SK-N-SH (cell line): ENCODE measurements at regions not wholly inside any gene's neighbourhood (a gene's known extent, or its start where the extent isn't known, plus 50 kb on each side); places are given as distances from the start of the nearest gene placed in this dataset.

Experiments used
- CTCF ChIA-PET: fragments of 300-600, 350-600 bp; formaldehyde crosslinking; extraction: SDS; loops from one replicate; lab custom pipeline; 2021; lab: Yijun Ruan, JAX
- POLR2A ChIA-PET: fragments of 350-600 bp; sonication (Branson Sonifier 250); formaldehyde crosslinking; extraction: SDS; loops from one replicate; lab custom pipeline; 2020; ENCODE audit warnings: antibody characterized with exemption, inconsistent platforms; lab: Yijun Ruan, JAX
- DNase-seq: peaks from one replicate; pipeline ENCODE4 v3.0.0; 2012
- H2AFZ ChIP-seq: fragments of 200-600 bp; sonication (generic); 2 replicates; pipeline ENCODE4 v1.8.1; 2016; ENCODE audit warnings: antibody characterized with exemption, mild to moderate bottlenecking, low read depth
- H3F3A ChIP-seq: fragments of 200-600 bp; sonication (generic); replicated peaks from 2 replicates; pipeline ENCODE3; 2016; ENCODE audit warnings: antibody characterized with exemption, mild to moderate bottlenecking; ENCODE audit not compliant: insufficient read depth
- H3K27ac ChIP-seq, 2 experiments: fragments of 200-500 bp in 1 of 2; fragments of 200-600 bp in 1 of 2; sonication (Bioruptor generic) in 1 of 2; sonication (generic), shearing (Covaris generic) in 1 of 2; 2 replicates each; pipeline versions ENCODE4 v1.5.1 to v1.6.1; 2014 to 2016; ENCODE audit warnings: low read depth in 2 of 2, inconsistent platforms in 1 of 2, low read length in 1 of 2, mild to moderate bottlenecking in 1 of 2, mixed read lengths in 1 of 2
- H3K27me3 ChIP-seq: fragments of 200-600 bp; sonication (generic), shearing (Covaris generic); 2 replicates; pipeline ENCODE4 v1.6.1; 2016; ENCODE audit warnings: mixed run types; ENCODE audit not compliant: insufficient read depth
- H3K36me3 ChIP-seq, 2 experiments: fragments of 200-500 bp in 1 of 2; fragments of 200-600 bp in 1 of 2; sonication (Bioruptor generic) in 1 of 2; sonication (generic) in 1 of 2; replicated peaks in 1 of 2; 2 replicates each; pipeline versions ENCODE3 to v1.5.1; 2014 to 2016; ENCODE audit warnings: low read length in 1 of 2, mild to moderate bottlenecking in 1 of 2; ENCODE audit not compliant: insufficient read depth in 2 of 2, control insufficient read depth in 1 of 2
- H3K4me1 ChIP-seq, 2 experiments: fragments of 200-500 bp in 1 of 2; fragments of 200-600 bp in 1 of 2; sonication (Bioruptor generic) in 1 of 2; sonication (generic), shearing (Covaris generic) in 1 of 2; 2 replicates each; pipeline versions ENCODE4 v1.5.1 to v1.6.1; 2014 to 2016; ENCODE audit warnings: low read depth in 1 of 2, low read length in 1 of 2, mixed run types in 1 of 2; ENCODE audit not compliant: insufficient read depth in 2 of 2, control insufficient read depth in 1 of 2
- H3K4me2 ChIP-seq: fragments of 200-600 bp; sonication (generic), shearing (Covaris generic); 2 replicates; pipeline ENCODE4 v1.6.1; 2017; ENCODE audit warnings: mixed run types
- H3K4me3 ChIP-seq, 2 experiments: fragments of 200-500 bp in 1 of 2; fragments of 200-600 bp in 1 of 2; sonication (Bioruptor generic) in 1 of 2; sonication (generic), shearing (Covaris generic) in 1 of 2; 2 replicates each; pipeline versions ENCODE4 v1.5.1 to v1.8.1; 2014 to 2016; ENCODE audit warnings: low read depth in 2 of 2, inconsistent platforms in 1 of 2, low read length in 1 of 2, mild to moderate bottlenecking in 1 of 2, mixed read lengths in 1 of 2, moderate library complexity in 1 of 2
- H3K79me2 ChIP-seq: fragments of 200-600 bp; sonication (generic); 2 replicates; pipeline ENCODE4 v1.8.1; 2017; ENCODE audit warnings: mild to moderate bottlenecking; ENCODE audit not compliant: insufficient read depth
- H3K9ac ChIP-seq: fragments of 200-600 bp; sonication (generic); 2 replicates; pipeline ENCODE4 v1.6.1; 2017; ENCODE audit warnings: mixed run types
- H3K9me2 ChIP-seq: fragments of 200-600 bp; sonication (generic); 2 replicates; pipeline ENCODE4 v1.6.1; 2017; ENCODE audit warnings: mixed run types
- H3K9me3 ChIP-seq: fragments of 200-600 bp; sonication (generic); 2 replicates; pipeline ENCODE4 v1.6.1; 2017; ENCODE audit warnings: mixed run types, mild to moderate bottlenecking, moderate library complexity
- H4K20me1 ChIP-seq: fragments of 200-600 bp; sonication (generic); 2 replicates; pipeline ENCODE4 v1.6.1; 2017; ENCODE audit warnings: mild to moderate bottlenecking, mixed run types; ENCODE audit not compliant: insufficient read depth
- FOXJ3 ChIP-seq: sonication (generic); formaldehyde crosslinking; IDR thresholded peaks from 2 replicates; pipeline ENCODE4 v1.5.1; 2020; ENCODE audit warnings: mild to moderate bottlenecking, missing genetic modification reagents
- FOXM1 ChIP-seq: IDR thresholded peaks from 2 replicates; pipeline ENCODE4 v1.4.0; 2012; ENCODE audit warnings: low read depth, mild to moderate bottlenecking
- GABPA ChIP-seq: IDR thresholded peaks from 2 replicates; pipeline ENCODE4 v1.4.0; 2012; ENCODE audit warnings: low read depth, mild to moderate bottlenecking
- GATA2 ChIP-seq: sonication (generic); formaldehyde crosslinking; IDR thresholded peaks from 2 replicates; pipeline ENCODE4 v1.5.0; 2020; ENCODE audit warnings: mild to moderate bottlenecking, missing genetic modification reagents
- IRF3 ChIP-seq: fragments of 150-350 bp; IDR thresholded peaks from 2 replicates; pipeline ENCODE4 v1.6.1; 2016; ENCODE audit warnings: mild to moderate bottlenecking, low read depth, low read length
- JUND ChIP-seq: IDR thresholded peaks from 2 replicates; pipeline ENCODE4 v1.4.0; 2012
- MAX ChIP-seq: IDR thresholded peaks from 2 replicates; pipeline ENCODE4 v1.4.0; 2012; ENCODE audit warnings: low read depth
- MXI1 ChIP-seq: IDR thresholded peaks from 2 replicates; pipeline ENCODE4 v1.6.1; 2012; ENCODE audit warnings: mild to moderate bottlenecking, low read depth, low read length, improper control_type of control experiment
- NFIC ChIP-seq: IDR thresholded peaks from 2 replicates; pipeline ENCODE4 v1.4.0; 2012; ENCODE audit warnings: borderline replicate concordance
- PBX3 ChIP-seq: IDR thresholded peaks from 2 replicates; pipeline ENCODE4; 2012
- POLR2AphosphoS5 ChIP-seq: IDR thresholded peaks from 2 replicates; pipeline ENCODE4 v1.6.1; 2012; ENCODE audit warnings: low read depth, low read length
- RAD21 ChIP-seq: IDR thresholded peaks from 2 replicates; pipeline ENCODE4 v1.6.1; 2012; ENCODE audit warnings: mild to moderate bottlenecking, low read length
- RCOR1 ChIP-seq: fragments of 150-350 bp; IDR thresholded peaks from 2 replicates; pipeline ENCODE4 v1.6.1; 2017; ENCODE audit warnings: antibody characterized with exemption, low read length
- REST ChIP-seq: IDR thresholded peaks from 2 replicates; pipeline ENCODE4 v1.6.1; 2012; ENCODE audit warnings: mild to moderate bottlenecking, low read depth, low read length, moderate library complexity
- RFX5 ChIP-seq: IDR thresholded peaks from 2 replicates; pipeline ENCODE4 v1.6.1; 2012; ENCODE audit warnings: mild to moderate bottlenecking, improper control_type of control experiment, low read length
- SIN3A ChIP-seq: IDR thresholded peaks from 2 replicates; pipeline ENCODE4 v1.6.1; 2012; ENCODE audit warnings: low read depth, mild to moderate bottlenecking, low read length, moderate library complexity, borderline replicate concordance
- SMC3 ChIP-seq: IDR thresholded peaks from 2 replicates; pipeline ENCODE4 v1.6.1; 2012; ENCODE audit warnings: low read depth, low read length, improper control_type of control experiment
- TAF1 ChIP-seq: IDR thresholded peaks from 2 replicates; pipeline ENCODE4 v1.6.1; 2012; ENCODE audit warnings: low read depth, mild to moderate bottlenecking, low read length, moderate library complexity, borderline replicate concordance
- TEAD4 ChIP-seq: IDR thresholded peaks from 2 replicates; pipeline ENCODE4 v1.4.0; 2012; ENCODE audit warnings: mild to moderate bottlenecking, borderline replicate concordance; ENCODE audit not compliant: insufficient read depth
- YY1 ChIP-seq: IDR thresholded peaks from 2 replicates; pipeline ENCODE4 v1.4.0; 2012; ENCODE audit warnings: low read depth, mild to moderate bottlenecking
- WGBS: methylation state at CpG from one replicate; pipeline ENCODE4 v1.1.6; 2017; ENCODE audit warnings: low lambda C conversion rate; 5-methylcytosine and 5-hydroxymethylcytosine counted together

- ChIA-PET POLR2A (no interaction called here), CTCF (no interaction called here)
- 72% methylated on average over 6 of the region's 6 CpGs for WGBS
- H3K27me3 ChIP-seq: no peaks in the 10 kb centered on the region
- no peak overlapping the region for H3K9ac ChIP-seq
- no peaks in the 10 kb centered on the region for H3F3A ChIP-seq
- no peaks in the 10 kb centered on the region for H3K9me3 ChIP-seq
- H3K4me3 ChIP-seq: no peak overlapping the region
- no peaks in the 10 kb centered on the region for H3K4me1 ChIP-seq
- no peaks in the 10 kb centered on the region for H3K9me2 ChIP-seq
- TF ChIP-seq MAX (no peak), POLR2AphosphoS5 (no peak), JUND (no peak), RCOR1 (no peak), YY1 (no peak), GATA2 (CRISPR knock-in tag) (no peak), RAD21 (no peak), NFIC (no peak), MXI1 (no peak), FOXJ3 (CRISPR knock-in tag) (no peak)
- TF ChIP-seq, all 33 proteins: peak for 0
- Histone ChIP-seq H3K79me2 (no peaks in the 10 kb centered on the region), H3K36me3 (no peaks in the 10 kb centered on the region), H3K4me2 (no peak overlapping the region), H4K20me1 (no peaks in the 10 kb centered on the region), H2AFZ (no peak overlapping the region), H3K27ac (no peak overlapping the region)
- no peak for DNase-seq
These were observed 133.9 kb upstream of the ARL4C start for GRCh38 chr2:234630801-234631261.

- Histone ChIP-seq H2AFZ (no peak overlapping the region), H3K9ac (no peak overlapping the region), H3K79me2 (no peaks in the 10 kb centered on the region), H4K20me1 (no peaks in the 10 kb centered on the region), H3K4me1 (no peaks in the 10 kb centered on the region), H3K27ac (no peak overlapping the region), H3K9me3 (no peaks in the 10 kb centered on the region), H3F3A (no peaks in the 10 kb centered on the region), H3K9me2 (no peaks in the 10 kb centered on the region), H3K4me3 (no peak overlapping the region), H3K27me3 (no peaks in the 10 kb centered on the region)
- 65% methylated on average over 3 of the region's 3 CpGs for WGBS
- CTCF ChIA-PET: interaction anchor here (0.9 kb wide), 1 partner anchor 78 kb away, joined by 3 read pairs; no protein-coding TSS in a partner anchor
- POLR2A ChIA-PET: no interaction called here
- TF ChIP-seq PBX3 (no peak), FOXM1 (no peak), RCOR1 (no peak), TAF1 (no peak), GABPA (no peak), IRF3 (no peak), SIN3A (no peak), FOXJ3 (CRISPR knock-in tag) (no peak), REST (no peak), RFX5 (no peak), SMC3 (no peak), TEAD4 (no peak)
- TF ChIP-seq, all 33 proteins: peak for 0
- DNase-seq: no peak
- Histone ChIP-seq H3K36me3 (no peaks in the 10 kb centered on the region), H3K4me2 (no peak overlapping the region)
These were observed 132.7 kb upstream of the ARL4C start for GRCh38 chr2:234629596-234629995.
